ENCODE measurements at regions not wholly inside any gene's neighbourhood (a gene's known extent, or its start where the extent isn't known, plus 50 kb on each side); places are given as distances from the start of the nearest gene placed in this dataset.

GRCh38 chr3:194857469-194858113 is 171.9 kb downstream of the FAM43A start:
- TF ChIP-seq MAX (IDR thresholded peaks at IDR 0.05): no peak
- no peak for TF ChIP-seq TCF12 (IDR thresholded peaks at IDR 0.05; ENCODE audit: low read depth)
- no peak for TF ChIP-seq ZBTB7A (IDR thresholded peaks at IDR 0.05; ENCODE audit: low read depth)
- no peak for TF ChIP-seq NFIC (IDR thresholded peaks at IDR 0.05)
- TF ChIP-seq REST (IDR thresholded peaks at IDR 0.05; ENCODE audit: low read depth): no peak
- TF ChIP-seq YY1 (IDR thresholded peaks at IDR 0.05; ENCODE audit: low read depth): no peak
- TF ChIP-seq RAD21 (IDR thresholded peaks at IDR 0.05; ENCODE audit: low read depth): no peak
- TF ChIP-seq EP300 (IDR thresholded peaks at IDR 0.05; ENCODE audit: borderline replicate concordance): no peak
- TF ChIP-seq TAF1 (IDR thresholded peaks at IDR 0.05; ENCODE audit: low read depth): no peak
- no peak for TF ChIP-seq TEAD4 (IDR thresholded peaks at IDR 0.05)
- no peak for TF ChIP-seq FOXM1 (IDR thresholded peaks at IDR 0.05; ENCODE audit: borderline replicate concordance, low read depth)
- TF ChIP-seq CEBPB (IDR thresholded peaks at IDR 0.05): no peak
- no peak for TF ChIP-seq EGR1 (IDR thresholded peaks at IDR 0.05)
- no peak for TF ChIP-seq CREB1 (IDR thresholded peaks at IDR 0.05; ENCODE audit: low read depth)

- TF ChIP-seq EP300 (IDR thresholded peaks at IDR 0.05; ENCODE audit: borderline replicate concordance) (no peak), MAX (IDR thresholded peaks at IDR 0.05) (no peak), REST (IDR thresholded peaks at IDR 0.05; ENCODE audit: low read depth) (no peak), EGR1 (IDR thresholded peaks at IDR 0.05) (no peak), RAD21 (IDR thresholded peaks at IDR 0.05; ENCODE audit: low read depth) (no peak), FOXM1 (IDR thresholded peaks at IDR 0.05; ENCODE audit: borderline replicate concordance, low read depth) (no peak), YY1 (IDR thresholded peaks at IDR 0.05; ENCODE audit: low read depth) (no peak), TAF1 (IDR thresholded peaks at IDR 0.05; ENCODE audit: low read depth) (no peak), CREB1 (IDR thresholded peaks at IDR 0.05; ENCODE audit: low read depth) (no peak), USF1 (IDR thresholded peaks at IDR 0.05) (no peak), NFIC (IDR thresholded peaks at IDR 0.05) (no peak), TCF12 (IDR thresholded peaks at IDR 0.05; ENCODE audit: low read depth) (no peak), ZBTB7A (IDR thresholded peaks at IDR 0.05; ENCODE audit: low read depth) (no peak), CEBPB (IDR thresholded peaks at IDR 0.05) (no peak), TEAD4 (IDR thresholded peaks at IDR 0.05) (no peak)
Measured at GRCh38 chr3:194858382-194858781, 172.7 kb downstream of the FAM43A start.

GRCh38 chr3:194860725-194861124 is 175.0 kb downstream of the FAM43A start:
- TF ChIP-seq REST (IDR thresholded peaks at IDR 0.05; ENCODE audit: low read depth) (no peak), TEAD4 (IDR thresholded peaks at IDR 0.05) (no peak), ZBTB7A (IDR thresholded peaks at IDR 0.05; ENCODE audit: low read depth) (no peak), CREB1 (IDR thresholded peaks at IDR 0.05; ENCODE audit: low read depth) (no peak)

GRCh38 chr3:194861375-194861774 is 175.7 kb downstream of the FAM43A start:
- no peak for TF ChIP-seq FOXM1 (IDR thresholded peaks at IDR 0.05; ENCODE audit: borderline replicate concordance, low read depth)
- no peak for TF ChIP-seq CEBPB (IDR thresholded peaks at IDR 0.05)
- no peak for TF ChIP-seq EP300 (IDR thresholded peaks at IDR 0.05; ENCODE audit: borderline replicate concordance)
- TF ChIP-seq ZBTB7A (IDR thresholded peaks at IDR 0.05; ENCODE audit: low read depth): no peak
- no peak for TF ChIP-seq CREB1 (IDR thresholded peaks at IDR 0.05; ENCODE audit: low read depth)
- no peak for TF ChIP-seq MAX (IDR thresholded peaks at IDR 0.05)
- no peak for TF ChIP-seq TEAD4 (IDR thresholded peaks at IDR 0.05)

GRCh38 chr3:194865061-194865460 is 179.4 kb downstream of the FAM43A start:
- no peak for TF ChIP-seq REST (IDR thresholded peaks at IDR 0.05; ENCODE audit: low read depth)
- TF ChIP-seq CEBPB (IDR thresholded peaks at IDR 0.05): no peak
- TF ChIP-seq NFIC (IDR thresholded peaks at IDR 0.05): no peak
- no peak for TF ChIP-seq CREB1 (IDR thresholded peaks at IDR 0.05; ENCODE audit: low read depth)
- TF ChIP-seq FOXM1 (IDR thresholded peaks at IDR 0.05; ENCODE audit: borderline replicate concordance, low read depth): no peak
- TF ChIP-seq RAD21 (IDR thresholded peaks at IDR 0.05; ENCODE audit: low read depth): no peak
- TF ChIP-seq MAX (IDR thresholded peaks at IDR 0.05): no peak
- no peak for TF ChIP-seq YY1 (IDR thresholded peaks at IDR 0.05; ENCODE audit: low read depth)
- TF ChIP-seq TAF1 (IDR thresholded peaks at IDR 0.05; ENCODE audit: low read depth): no peak
- no peak for TF ChIP-seq TEAD4 (IDR thresholded peaks at IDR 0.05)
- TF ChIP-seq ZBTB7A (IDR thresholded peaks at IDR 0.05; ENCODE audit: low read depth): no peak
- no peak for TF ChIP-seq USF1 (IDR thresholded peaks at IDR 0.05)
- no peak for TF ChIP-seq TCF12 (IDR thresholded peaks at IDR 0.05; ENCODE audit: low read depth)
- no peak for TF ChIP-seq EP300 (IDR thresholded peaks at IDR 0.05; ENCODE audit: borderline replicate concordance)
